ENCODE measurements at regions not wholly inside any gene's neighbourhood (a gene's known extent, or its start where the extent isn't known, plus 50 kb on each side); places are given as distances from the start of the nearest gene placed in this dataset.

- no peak for TF ChIP-seq STAT6 (CRISPR knock-in tag; conservative IDR thresholded peaks at IDR 0.05; ENCODE audit: low read depth)
- TF ChIP-seq KAT7 (CRISPR knock-in tag; IDR thresholded peaks at IDR 0.05; ENCODE audit: borderline replicate concordance) = no peak
- no peak for TF ChIP-seq JAZF1 (CRISPR knock-in tag; IDR thresholded peaks at IDR 0.05)
- TF ChIP-seq FOXP1 (CRISPR knock-in tag; IDR thresholded peaks at IDR 0.05; ENCODE audit: borderline replicate concordance) = no peak
- TF ChIP-seq, protein P1, sequence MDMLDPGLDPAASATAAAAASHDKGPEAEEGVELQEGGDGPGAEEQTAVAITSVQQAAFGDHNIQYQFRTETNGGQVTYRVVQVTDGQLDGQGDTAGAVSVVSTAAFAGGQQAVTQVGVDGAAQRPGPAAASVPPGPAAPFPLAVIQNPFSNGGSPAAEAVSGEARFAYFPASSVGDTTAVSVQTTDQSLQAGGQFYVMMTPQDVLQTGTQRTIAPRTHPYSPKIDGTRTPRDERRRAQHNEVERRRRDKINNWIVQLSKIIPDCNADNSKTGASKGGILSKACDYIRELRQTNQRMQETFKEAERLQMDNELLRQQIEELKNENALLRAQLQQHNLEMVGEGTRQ (CRISPR knock-in tag; IDR thresholded peaks at IDR 0.05) = no peak
- TF ChIP-seq MXD4 (CRISPR knock-in tag; IDR thresholded peaks at IDR 0.05; ENCODE audit: borderline replicate concordance) = no peak
- no peak for TF ChIP-seq NR2C2 (CRISPR knock-in tag; IDR thresholded peaks at IDR 0.05)
- TF ChIP-seq ZNF121 (CRISPR knock-in tag; IDR thresholded peaks at IDR 0.05) = no peak
Measured at GRCh38 chr3:67200618-67201017, 202.5 kb downstream of the KBTBD8 start (continued).

DNA sequence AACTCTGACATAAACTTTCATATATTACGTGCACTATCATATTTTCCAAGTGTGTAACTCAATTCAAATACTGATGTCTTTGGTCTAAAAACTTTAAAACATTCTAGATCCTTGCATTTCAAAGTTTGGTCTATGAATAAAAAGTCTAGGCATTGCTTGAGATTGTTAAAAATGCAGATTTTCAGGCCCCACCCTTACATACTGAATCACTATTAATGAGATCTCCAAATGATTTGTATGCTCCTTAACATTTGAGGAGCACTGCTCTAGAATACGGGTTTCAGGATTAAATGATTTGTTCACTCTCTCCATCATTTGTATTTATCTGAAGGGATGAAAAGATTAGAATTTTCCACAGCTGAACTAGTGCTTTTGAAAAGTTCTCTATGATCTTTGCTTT is 202.9 kb downstream of the KBTBD8 start:
- no peaks in the 10 kb centered on the region for H3K9me3 Mint-ChIP-seq
- ATAC-seq (no peak), DNase-seq (ENCODE audit: low spot score) (no peak)
- no peaks in the 10 kb centered on the region for H3K4me1 Mint-ChIP-seq
- H3K27ac Mint-ChIP-seq = no peak overlapping the region
- no peaks in the 10 kb centered on the region for H3K27me3 Mint-ChIP-seq (ENCODE audit: low read depth)
- H3K36me3 Mint-ChIP-seq = no peaks in the 10 kb centered on the region
- TF ChIP-seq TEAD4 (CRISPR knock-in tag; IDR thresholded peaks at IDR 0.05) (no peak), CREM (CRISPR knock-in tag; IDR thresholded peaks at IDR 0.05) (no peak), ZNF396 (CRISPR knock-in tag; IDR thresholded peaks at IDR 0.05; ENCODE audit: borderline replicate concordance) (no peak), ZNF138 (CRISPR knock-in tag; conservative IDR thresholded peaks at IDR 0.05) (no peak), STAT6 (CRISPR knock-in tag; conservative IDR thresholded peaks at IDR 0.05; ENCODE audit: low read depth) (no peak), EMX1 (CRISPR knock-in tag; IDR thresholded peaks at IDR 0.05) (no peak), ZBTB21 (CRISPR knock-in tag; IDR thresholded peaks at IDR 0.05; ENCODE audit: borderline replicate concordance) (no peak), ZNF671 (CRISPR knock-in tag; IDR thresholded peaks at IDR 0.05) (no peak), GABPB1 (CRISPR knock-in tag; IDR thresholded peaks at IDR 0.05) (no peak), IRF1 (CRISPR knock-in tag; IDR thresholded peaks at IDR 0.05) (no peak), ZNF423 (CRISPR knock-in tag; IDR thresholded peaks at IDR 0.05) (no peak)
- TF ChIP-seq, protein P2, sequence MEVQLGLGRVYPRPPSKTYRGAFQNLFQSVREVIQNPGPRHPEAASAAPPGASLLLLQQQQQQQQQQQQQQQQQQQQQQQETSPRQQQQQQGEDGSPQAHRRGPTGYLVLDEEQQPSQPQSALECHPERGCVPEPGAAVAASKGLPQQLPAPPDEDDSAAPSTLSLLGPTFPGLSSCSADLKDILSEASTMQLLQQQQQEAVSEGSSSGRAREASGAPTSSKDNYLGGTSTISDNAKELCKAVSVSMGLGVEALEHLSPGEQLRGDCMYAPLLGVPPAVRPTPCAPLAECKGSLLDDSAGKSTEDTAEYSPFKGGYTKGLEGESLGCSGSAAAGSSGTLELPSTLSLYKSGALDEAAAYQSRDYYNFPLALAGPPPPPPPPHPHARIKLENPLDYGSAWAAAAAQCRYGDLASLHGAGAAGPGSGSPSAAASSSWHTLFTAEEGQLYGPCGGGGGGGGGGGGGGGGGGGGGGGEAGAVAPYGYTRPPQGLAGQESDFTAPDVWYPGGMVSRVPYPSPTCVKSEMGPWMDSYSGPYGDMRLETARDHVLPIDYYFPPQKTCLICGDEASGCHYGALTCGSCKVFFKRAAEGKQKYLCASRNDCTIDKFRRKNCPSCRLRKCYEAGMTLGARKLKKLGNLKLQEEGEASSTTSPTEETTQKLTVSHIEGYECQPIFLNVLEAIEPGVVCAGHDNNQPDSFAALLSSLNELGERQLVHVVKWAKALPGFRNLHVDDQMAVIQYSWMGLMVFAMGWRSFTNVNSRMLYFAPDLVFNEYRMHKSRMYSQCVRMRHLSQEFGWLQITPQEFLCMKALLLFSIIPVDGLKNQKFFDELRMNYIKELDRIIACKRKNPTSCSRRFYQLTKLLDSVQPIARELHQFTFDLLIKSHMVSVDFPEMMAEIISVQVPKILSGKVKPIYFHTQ (CRISPR knock-in tag; IDR thresholded peaks at IDR 0.05) = no peak
- TF ChIP-seq, protein P1 (CRISPR knock-in tag; IDR thresholded peaks at IDR 0.05) = no peak
- TF ChIP-seq, protein P3, sequence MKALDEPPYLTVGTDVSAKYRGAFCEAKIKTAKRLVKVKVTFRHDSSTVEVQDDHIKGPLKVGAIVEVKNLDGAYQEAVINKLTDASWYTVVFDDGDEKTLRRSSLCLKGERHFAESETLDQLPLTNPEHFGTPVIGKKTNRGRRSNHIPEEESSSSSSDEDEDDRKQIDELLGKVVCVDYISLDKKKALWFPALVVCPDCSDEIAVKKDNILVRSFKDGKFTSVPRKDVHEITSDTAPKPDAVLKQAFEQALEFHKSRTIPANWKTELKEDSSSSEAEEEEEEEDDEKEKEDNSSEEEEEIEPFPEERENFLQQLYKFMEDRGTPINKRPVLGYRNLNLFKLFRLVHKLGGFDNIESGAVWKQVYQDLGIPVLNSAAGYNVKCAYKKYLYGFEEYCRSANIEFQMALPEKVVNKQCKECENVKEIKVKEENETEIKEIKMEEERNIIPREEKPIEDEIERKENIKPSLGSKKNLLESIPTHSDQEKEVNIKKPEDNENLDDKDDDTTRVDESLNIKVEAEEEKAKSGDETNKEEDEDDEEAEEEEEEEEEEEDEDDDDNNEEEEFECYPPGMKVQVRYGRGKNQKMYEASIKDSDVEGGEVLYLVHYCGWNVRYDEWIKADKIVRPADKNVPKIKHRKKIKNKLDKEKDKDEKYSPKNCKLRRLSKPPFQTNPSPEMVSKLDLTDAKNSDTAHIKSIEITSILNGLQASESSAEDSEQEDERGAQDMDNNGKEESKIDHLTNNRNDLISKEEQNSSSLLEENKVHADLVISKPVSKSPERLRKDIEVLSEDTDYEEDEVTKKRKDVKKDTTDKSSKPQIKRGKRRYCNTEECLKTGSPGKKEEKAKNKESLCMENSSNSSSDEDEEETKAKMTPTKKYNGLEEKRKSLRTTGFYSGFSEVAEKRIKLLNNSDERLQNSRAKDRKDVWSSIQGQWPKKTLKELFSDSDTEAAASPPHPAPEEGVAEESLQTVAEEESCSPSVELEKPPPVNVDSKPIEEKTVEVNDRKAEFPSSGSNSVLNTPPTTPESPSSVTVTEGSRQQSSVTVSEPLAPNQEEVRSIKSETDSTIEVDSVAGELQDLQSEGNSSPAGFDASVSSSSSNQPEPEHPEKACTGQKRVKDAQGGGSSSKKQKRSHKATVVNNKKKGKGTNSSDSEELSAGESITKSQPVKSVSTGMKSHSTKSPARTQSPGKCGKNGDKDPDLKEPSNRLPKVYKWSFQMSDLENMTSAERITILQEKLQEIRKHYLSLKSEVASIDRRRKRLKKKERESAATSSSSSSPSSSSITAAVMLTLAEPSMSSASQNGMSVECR (CRISPR knock-in tag; IDR thresholded peaks at IDR 0.05; ENCODE audit: borderline replicate concordance) = no peak
- TF ChIP-seq, protein P4, sequence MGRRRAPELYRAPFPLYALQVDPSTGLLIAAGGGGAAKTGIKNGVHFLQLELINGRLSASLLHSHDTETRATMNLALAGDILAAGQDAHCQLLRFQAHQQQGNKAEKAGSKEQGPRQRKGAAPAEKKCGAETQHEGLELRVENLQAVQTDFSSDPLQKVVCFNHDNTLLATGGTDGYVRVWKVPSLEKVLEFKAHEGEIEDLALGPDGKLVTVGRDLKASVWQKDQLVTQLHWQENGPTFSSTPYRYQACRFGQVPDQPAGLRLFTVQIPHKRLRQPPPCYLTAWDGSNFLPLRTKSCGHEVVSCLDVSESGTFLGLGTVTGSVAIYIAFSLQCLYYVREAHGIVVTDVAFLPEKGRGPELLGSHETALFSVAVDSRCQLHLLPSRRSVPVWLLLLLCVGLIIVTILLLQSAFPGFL (CRISPR knock-in tag; IDR thresholded peaks at IDR 0.05; ENCODE audit: borderline replicate concordance) = no peak
- CTCF ChIA-PET = no interaction called here
- H3K4me3 Mint-ChIP-seq = no peak overlapping the region
- POLR2A ChIA-PET = no interaction called here

All from WTC11 (cell line).